HG03175 (cell line): ENCODE measurements at regions not wholly inside any gene's neighbourhood (a gene's known extent, or its start where the extent isn't known, plus 50 kb on each side); places are given as distances from the start of the nearest gene placed in this dataset.

Experiments used
- ATAC-seq: cut with Tn5 transposase; IDR thresholded peaks from one replicate; pipeline ENCODE4 v1.9.1; 2021; ENCODE audit warnings: mild to moderate bottlenecking, moderate library complexity; ENCODE audit not compliant: unreplicated experiment

GRCh38 chr3:187924651-187925050 lies 179.4 kb upstream of the BCL6 start:
- ATAC-seq, result no peak

DNA sequence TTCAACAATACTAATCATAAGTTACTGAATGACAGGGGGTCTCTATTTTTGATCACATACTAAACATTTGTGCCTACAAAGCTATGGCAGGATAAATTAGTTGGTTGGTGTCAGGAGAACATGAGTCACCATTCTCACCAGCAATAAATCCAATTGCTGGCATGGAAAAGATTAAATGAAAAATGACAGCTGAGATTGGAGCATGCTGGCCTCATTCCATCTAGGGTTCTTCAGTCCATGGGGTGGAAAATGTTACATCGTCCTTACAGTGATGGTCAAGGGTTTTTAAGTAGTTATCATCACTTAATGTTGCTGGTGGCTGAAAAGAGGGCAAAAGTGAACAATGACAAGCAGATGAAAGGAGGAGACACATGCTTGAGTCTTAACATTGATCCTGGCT lies 180.1 kb upstream of the BCL6 start:
- ATAC-seq, result no peak

- no peak for ATAC-seq
Measured at GRCh38 chr3:187926620-187927019, 181.4 kb upstream of the BCL6 start.

DNA sequence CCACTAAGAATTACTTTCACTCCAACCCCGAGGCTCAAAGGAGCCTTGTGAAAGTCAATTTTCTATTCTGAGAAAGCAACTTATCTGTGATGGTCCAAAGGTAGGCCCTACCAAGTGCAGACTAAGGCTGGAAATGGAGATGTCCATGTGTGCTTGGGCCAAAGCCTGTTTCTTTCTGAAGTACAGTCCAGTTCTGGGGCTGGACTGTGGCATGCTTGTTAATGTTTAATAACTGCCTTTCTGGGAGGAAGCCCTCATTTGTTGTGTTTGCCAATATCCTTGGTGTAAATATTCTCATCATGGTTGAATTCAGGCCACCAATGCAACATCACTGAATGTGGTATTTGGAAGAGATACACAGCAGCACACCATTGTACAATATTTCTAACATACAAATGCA lies 182.3 kb upstream of the BCL6 start:
- no peak for ATAC-seq

GRCh38 chr3:187929112-187929816 lies 184.0 kb upstream of the BCL6 start:
- ATAC-seq, result no peak

DNA sequence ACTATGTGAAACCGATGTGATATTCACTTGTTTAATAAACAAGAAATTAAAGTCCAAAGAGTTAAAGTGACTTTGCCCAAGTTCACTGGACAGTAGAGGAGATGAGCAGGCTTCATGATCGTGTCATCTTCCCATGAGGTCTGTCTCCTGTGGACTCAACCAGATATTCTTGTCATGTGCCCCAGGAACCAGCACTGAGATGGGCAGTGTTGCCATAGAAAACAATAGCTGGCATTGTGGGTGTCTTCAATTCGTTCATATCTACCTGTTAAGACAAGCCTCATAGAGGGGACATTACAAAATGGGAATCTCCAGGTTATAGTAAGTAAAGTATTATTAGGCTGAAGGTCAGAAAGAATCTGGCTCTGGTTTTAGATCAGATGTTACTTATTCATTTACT lies 184.8 kb upstream of the BCL6 start:
- ATAC-seq, result no peak

DNA sequence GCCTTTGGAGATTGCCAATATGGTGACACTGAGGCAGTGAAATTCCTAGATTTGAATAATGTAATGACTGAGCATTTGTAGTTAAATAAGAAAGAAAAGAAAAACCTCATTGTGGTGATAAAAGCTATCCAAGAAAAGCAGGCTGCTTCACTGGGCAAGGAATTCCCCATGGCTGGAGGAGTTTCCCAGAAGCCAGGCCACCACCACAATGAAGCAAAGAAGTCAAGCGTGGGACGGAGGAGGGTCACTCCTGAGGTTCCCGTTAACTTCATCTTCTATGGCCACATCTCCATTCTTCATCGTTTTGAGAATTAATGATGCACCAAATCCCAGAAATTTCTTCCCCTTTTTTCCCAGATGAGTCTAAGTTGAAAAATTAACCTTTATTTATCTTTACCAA lies 185.8 kb upstream of the BCL6 start:
- ATAC-seq, result no peak

DNA sequence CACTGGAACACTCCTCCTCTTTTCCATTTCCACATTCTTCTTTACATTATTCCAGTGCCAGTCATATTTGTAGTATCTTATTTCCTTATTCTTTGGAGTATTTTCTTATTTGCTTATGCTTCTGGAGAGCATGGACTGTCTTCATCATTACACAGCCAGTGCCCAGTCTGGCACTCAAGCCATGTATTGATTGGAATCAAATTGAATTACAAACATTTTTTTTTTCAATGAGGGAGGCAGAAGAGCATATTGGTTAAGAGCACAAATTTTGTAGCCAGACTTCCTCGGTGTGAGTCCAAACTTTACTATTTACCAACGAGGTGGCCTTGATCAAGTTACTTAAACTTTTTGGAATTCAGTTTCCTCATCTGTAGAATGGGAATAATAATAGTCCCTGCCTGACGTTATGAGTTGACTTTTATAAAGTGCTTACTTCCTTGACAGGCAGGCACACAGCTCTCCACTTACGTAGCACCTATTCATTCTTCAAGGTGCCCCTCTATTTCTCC lies 186.6 kb upstream of the BCL6 start:
- no peak for ATAC-seq

DNA sequence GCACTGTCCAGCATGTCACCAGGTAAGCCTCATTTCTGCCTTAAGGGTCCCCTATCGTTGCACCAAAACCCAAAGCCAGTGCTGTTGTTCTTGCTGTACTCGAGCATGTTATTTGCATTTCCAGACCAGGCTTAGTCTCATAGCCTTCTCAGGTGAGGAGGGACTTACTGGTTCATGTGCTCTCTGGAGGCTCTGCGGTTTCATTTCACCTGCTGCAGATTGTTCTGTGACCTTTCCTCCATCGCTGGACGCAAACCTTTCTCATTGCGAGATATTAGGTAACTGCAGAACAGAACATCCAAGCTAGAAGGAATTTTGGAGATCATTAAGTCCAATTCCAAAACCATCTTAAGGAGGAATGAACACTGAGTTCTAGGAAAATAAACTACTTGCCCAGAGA lies 187.3 kb upstream of the BCL6 start:
- ATAC-seq, result no peak

DNA sequence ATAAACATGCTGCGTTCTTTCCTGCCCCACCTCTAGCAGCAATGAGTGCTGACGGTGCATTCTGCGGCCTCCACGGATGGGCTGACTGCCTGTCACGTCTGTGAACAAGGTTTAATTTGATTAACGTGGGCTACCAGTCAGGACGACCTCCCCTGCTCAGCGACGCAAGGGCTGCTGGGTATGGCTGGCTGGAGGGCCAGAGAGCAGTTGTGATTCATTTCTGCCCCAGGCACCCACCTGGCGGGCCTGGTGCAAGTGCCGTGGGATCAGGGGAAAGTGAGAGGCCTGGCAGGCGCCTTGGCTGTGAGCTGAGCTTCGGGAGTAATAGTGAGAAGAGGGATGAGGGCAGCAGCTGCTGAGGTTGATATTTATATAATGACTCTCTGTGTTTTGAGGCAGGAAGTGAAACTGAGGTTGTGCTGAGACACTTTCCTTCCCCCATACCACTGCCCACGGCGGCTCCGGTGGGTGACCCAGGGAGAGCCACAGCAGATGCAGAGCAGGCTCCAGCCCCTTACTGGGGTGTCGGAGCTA lies 190.4 kb upstream of the BCL6 start:
- ATAC-seq, result peak; percentile 98

DNA sequence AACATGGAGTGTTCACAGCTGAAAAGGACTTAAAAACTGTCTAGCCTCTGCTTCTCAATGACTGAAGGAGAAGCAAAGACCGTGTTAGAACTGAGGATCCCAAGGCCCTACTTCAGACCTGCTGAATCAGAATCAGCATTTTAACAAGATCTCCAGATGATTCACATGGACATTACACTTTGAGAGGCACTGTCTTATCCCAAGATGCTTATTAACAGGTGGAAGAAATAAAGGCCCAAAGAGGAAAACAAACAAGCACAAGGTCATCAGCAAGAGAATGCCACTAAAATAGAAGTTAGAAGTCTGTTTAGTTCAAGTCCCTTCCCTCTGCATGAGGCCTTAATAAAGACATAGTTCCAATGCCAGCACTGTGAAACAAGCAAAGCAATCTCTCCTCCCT lies 191.4 kb upstream of the BCL6 start:
- no peak for ATAC-seq

DNA sequence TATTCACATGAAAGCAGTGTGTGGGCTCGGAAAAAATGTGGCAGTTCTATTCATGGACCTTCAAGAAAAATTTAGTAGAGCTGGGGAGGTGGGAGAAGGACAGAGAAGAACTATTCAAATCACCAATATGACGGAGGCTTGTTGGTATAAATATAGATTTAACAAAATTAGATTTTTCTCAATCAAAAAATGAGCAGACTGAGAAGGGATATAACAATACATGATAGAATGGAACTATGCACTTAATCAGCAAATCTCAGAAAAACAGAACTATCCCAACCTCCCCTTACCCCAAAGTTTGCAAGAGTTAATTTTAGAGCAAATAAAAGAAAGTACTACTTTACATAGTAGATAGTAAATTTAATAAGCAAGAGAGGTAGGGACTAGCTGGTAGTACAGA lies 194.6 kb upstream of the BCL6 start:
- ATAC-seq, result no peak

DNA sequence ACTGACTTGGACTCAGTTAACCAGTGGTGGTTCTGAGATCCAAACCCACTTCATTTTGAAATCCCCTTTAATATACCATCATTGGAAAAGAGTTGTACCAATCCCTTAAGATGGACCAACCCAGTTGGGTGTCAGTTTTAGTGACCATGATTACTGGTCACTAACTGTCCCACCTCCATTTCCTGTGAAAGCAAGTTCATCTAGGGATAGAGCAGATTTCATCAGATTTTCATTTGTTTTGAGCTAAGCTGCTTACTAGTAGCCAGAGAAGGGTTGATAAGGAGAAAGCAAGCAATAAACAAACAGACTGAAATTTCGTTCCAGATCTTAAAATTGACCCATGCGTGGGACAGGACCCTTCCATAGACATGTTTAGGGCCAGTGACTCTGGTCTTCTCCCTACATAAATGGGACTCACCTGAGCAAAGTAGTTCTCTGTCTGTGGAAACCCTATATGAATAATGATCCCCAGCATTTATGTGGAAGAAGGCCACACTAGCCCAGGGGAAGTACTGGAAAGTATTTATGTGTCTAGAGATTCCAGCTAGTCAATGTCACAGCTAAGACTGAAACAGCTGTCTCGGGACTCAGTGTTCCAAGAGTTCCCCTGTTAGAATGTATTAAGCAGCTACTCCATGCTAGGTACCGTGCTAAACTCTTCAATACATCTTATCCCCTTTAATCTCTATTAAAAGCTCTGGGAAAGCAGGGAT lies 196.0 kb upstream of the BCL6 start:
- ATAC-seq, result no peak

- no peak for ATAC-seq
Measured at GRCh38 chr3:187941848-187942194, 196.6 kb upstream of the BCL6 start.

GRCh38 chr3:187942658-187943241 lies 197.5 kb upstream of the BCL6 start:
- ATAC-seq, result peak; percentile 41

GRCh38 chr3:187943677-187944389 lies 198.6 kb upstream of the BCL6 start:
- no peak for ATAC-seq

GRCh38 chr3:187944390-187945179 lies 199.3 kb upstream of the BCL6 start:
- no peak for ATAC-seq

DNA sequence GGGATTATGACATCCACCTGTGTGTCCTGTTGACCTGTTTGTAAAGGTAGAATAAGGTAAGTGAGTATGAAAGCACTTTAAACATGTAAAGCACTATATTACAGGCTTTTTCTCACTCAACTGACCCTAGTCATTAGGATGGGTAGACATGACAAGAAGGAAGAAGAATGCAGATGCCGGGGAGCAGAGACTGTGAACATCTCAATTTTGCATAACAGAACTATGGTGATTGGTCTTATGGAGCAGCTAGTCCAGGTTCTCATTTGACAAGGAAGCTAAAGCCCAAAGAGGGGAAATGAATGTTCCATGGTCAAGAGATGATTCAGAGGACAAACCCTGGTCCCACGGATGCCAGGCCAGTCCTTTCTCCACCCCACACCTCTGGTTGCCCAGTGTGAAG lies 200.1 kb upstream of the BCL6 start:
- no peak for ATAC-seq

DNA sequence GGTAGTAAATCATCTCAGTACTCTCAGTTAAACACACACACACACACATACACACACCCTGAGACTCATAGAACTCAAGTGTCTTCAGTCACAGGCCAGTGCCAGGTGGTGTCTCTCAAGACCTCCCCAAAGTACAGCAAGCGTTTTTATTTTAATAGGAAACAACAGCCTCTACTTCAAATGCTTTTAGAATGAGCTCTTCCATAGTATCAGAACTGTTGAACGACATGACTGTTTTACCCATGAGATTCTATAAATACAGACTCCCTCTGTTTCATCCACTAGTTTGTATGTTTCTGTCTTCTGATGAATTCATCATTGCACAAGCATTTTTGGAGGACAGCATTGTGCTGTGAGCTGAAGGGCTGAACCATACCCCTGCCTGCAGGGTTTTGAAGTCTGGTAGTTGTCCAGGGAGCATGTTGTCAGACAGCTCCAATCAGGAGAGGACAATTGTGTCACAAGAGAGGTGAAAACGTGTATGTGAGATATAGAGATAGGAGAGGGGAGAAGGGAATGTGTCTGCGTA lies 201.0 kb upstream of the BCL6 start:
- no peak for ATAC-seq

DNA sequence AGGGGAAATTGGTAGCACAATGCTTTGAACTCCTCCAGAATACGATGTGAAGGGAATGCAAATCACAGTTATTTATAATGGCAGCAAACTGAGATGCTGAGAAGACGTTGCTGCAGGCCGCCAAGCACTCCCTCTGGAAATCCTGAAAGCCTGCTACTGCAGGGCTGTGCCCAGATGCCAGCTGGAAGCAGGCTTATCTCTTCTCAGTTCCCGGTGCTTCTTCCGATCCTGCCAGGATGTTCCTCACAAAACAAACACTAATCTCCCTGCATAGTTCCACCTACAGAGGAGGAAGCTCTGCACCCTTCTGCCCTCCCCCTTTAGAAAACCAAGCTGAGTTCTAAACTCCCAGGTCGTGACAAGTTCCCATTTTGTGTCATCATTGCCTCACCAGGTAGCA lies 201.7 kb upstream of the BCL6 start:
- ATAC-seq, result no peak
